Hepatocyte (in vitro differentiated cells): ENCODE measurements at regions not wholly inside any gene's neighbourhood (a gene's known extent, or its start where the extent isn't known, plus 50 kb on each side); places are given as distances from the start of the nearest gene placed in this dataset.
"Not testable (repeated sequence)": the region's sequence is repeated elsewhere in the genome, so short reads cannot be mapped to it uniquely, and the experiment has no call there.

Source experiments
- CTCF ChIP-seq: fragments of 200-600 bp; sonication (generic); IDR thresholded peaks from 2 replicates; pipeline ENCODE4 v1.5.1; 2016; ENCODE audit warnings: antibody characterized with exemption, mild to moderate bottlenecking; ENCODE audit not compliant: poor library complexity
- EZH2 ChIP-seq: fragments of 200-600 bp; sonication (generic); IDR thresholded peaks from 2 replicates; pipeline ENCODE4 v1.6.1; 2016; ENCODE audit warnings: antibody characterized with exemption, mild to moderate bottlenecking, borderline replicate concordance
- EZH2phosphoT487 ChIP-seq: fragments of 200-600 bp; sonication (generic); IDR thresholded peaks from one replicate; pipeline ENCODE4 v1.6.1; 2018; ENCODE audit warnings: antibody characterized with exemption, mild to moderate bottlenecking, low read depth, moderate library complexity; ENCODE audit not compliant: unreplicated experiment, severe bottlenecking

GRCh38 chr6:27788376-27788775 is 123.8 kb downstream of the OR2B2 start:
- not testable (repeated sequence) for TF ChIP-seq CTCF, EZH2phosphoT487, EZH2
